ENCODE measurements at regions not wholly inside any gene's neighbourhood (a gene's known extent, or its start where the extent isn't known, plus 50 kb on each side); places are given as distances from the start of the nearest gene placed in this dataset.

GRCh38 chr11:8826139-8826786 is 84.7 kb upstream of the AKIP1 start:
- no peak for TF ChIP-seq CTCF (IDR thresholded peaks at IDR 0.05)
- no peak for TF ChIP-seq EZH2 (IDR thresholded peaks at IDR 0.05; ENCODE audit: borderline replicate concordance, insufficient read depth, low read depth, low read length, poor library complexity, severe bottlenecking)

All from B cell (primary cell).